ENCODE measurements at regions not wholly inside any gene's neighbourhood (a gene's known extent, or its start where the extent isn't known, plus 50 kb on each side); places are given as distances from the start of the nearest gene placed in this dataset.

DNA sequence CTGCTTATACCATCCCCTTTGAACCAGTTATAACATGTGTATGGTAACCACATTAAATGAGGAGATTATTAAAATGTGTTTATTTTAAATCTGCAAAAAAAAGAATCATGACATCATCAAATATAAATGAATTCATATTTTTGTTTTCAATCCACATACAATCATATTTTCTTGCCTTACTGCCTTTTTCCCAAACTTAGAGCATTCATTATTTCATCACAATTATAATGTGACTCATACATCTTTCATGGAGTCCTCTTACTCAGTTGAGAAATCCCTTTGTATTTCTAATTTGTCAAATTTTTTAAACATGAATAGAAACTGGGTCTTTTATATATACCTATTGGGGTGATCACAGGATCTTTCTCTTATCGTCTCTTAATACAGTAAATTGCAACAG, 909.6 kb downstream of the DSC3 start:
- TF ChIP-seq, protein P1, sequence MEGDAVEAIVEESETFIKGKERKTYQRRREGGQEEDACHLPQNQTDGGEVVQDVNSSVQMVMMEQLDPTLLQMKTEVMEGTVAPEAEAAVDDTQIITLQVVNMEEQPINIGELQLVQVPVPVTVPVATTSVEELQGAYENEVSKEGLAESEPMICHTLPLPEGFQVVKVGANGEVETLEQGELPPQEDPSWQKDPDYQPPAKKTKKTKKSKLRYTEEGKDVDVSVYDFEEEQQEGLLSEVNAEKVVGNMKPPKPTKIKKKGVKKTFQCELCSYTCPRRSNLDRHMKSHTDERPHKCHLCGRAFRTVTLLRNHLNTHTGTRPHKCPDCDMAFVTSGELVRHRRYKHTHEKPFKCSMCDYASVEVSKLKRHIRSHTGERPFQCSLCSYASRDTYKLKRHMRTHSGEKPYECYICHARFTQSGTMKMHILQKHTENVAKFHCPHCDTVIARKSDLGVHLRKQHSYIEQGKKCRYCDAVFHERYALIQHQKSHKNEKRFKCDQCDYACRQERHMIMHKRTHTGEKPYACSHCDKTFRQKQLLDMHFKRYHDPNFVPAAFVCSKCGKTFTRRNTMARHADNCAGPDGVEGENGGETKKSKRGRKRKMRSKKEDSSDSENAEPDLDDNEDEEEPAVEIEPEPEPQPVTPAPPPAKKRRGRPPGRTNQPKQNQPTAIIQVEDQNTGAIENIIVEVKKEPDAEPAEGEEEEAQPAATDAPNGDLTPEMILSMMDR (IDR thresholded peaks at IDR 0.05) = no peak

DNA sequence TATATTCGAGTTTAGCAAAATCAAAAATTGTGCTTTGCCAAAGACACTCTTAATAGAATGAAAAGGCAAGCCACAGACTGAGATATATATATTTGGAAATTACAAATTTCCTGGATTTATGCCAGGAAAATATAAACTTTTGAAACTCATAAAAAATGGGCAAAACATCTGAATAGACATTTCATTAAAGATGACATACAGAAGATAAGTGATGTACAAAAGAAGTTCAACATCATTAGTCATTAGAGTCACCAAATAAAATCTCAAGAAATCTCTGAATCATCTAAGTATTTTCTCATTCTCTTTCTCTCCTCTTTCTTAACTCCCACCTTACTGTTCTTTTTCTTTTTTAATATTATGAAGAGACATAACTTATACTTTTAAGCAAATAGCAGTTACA, 921.1 kb downstream of the DSC3 start:
- TF ChIP-seq, protein P1 (IDR thresholded peaks at IDR 0.05) = no peak

DNA sequence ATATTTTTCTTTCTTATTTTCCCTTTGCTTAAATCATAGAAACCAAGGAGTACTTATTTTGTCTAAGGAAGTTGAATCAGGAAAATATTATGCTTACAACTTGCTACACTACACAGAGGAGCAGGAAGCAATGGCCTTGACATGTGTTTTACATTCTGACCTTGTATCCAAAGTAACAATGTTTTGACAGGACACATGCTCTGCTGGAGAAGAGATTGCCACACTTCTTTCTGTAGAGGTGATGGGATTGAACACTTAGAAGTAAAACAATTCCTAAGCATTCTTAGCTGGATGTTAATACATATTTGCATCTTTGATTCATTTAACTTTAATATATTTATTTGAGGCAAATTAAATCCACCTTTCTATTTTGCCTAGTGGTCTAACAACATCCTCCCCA, 929.1 kb downstream of the DSC3 start:
- TF ChIP-seq, protein P1 (IDR thresholded peaks at IDR 0.05) = no peak

DNA sequence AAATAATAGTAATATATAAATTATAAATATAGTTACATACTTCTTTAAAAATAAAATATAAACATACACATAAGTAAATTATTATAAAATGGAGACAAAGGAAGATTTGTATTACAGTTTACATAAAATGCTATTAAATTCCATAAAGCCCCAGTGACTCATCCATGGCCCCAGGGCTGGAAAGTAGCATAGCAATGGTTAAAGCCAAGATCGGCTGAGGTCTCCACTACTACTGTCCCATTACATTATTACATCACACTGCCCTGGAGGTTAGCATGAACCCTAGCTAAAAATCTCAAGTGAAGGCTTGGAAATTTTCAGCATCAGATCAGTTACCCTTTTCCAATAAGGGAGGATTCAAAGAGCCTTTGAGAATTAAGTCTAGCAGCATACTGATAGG, 936.2 kb downstream of the DSC3 start:
- TF ChIP-seq, protein P1 (IDR thresholded peaks at IDR 0.05) = no peak

GRCh38 chr18:30103881-30104280, 938.7 kb downstream of the DSC3 start:
- TF ChIP-seq, protein P1 (IDR thresholded peaks at IDR 0.05) = no peak

DNA sequence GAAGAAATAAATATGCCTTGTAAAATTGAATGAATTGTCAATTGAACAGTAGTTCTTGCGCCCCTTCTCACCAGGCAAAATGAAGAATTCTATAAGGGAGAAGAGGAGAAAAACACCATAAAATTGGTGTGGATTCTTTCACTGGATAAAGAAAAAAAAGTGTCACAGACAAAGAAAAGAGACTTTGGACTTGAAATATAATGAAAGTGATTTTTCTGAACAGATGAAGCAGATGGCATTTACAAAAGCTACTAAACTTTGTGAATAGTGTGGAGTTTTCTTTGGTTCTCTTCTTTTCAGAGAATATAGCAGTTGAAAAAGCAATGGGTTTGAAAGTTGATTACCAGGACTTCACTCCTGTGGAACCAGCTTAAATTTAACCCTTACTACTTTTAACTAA, 945.7 kb downstream of the DSC3 start:
- TF ChIP-seq, protein P1 (IDR thresholded peaks at IDR 0.05) = no peak

GRCh38 chr18:30094556-30094955, 948.0 kb downstream of the DSC3 start:
- TF ChIP-seq, protein P1 (IDR thresholded peaks at IDR 0.05) = no peak

GRCh38 chr18:30093376-30093775, 949.2 kb downstream of the DSC3 start:
- TF ChIP-seq, protein P1 (IDR thresholded peaks at IDR 0.05) = no peak
